H9 (cell line): ENCODE measurements at regions not wholly inside any gene's neighbourhood (a gene's known extent, or its start where the extent isn't known, plus 50 kb on each side); places are given as distances from the start of the nearest gene placed in this dataset.

Source experiments
- DNase-seq: peaks from one replicate; pipeline ENCODE4 v3.0.0-alpha.2; 2017
- H2AFZ ChIP-seq: one replicate; pipeline ENCODE4 v1.6.1; 2013; ENCODE audit warnings: mild to moderate bottlenecking, low read length, control low read depth, moderate library complexity
- H2AK5ac ChIP-seq: 2 replicates; pipeline ENCODE4 v1.6.1; 2013; ENCODE audit warnings: low read length, control low read depth, mixed read lengths; ENCODE audit not compliant: insufficient read length
- H2BK120ac ChIP-seq: one replicate; pipeline ENCODE4 v1.6.1; 2013; ENCODE audit warnings: low read depth, mild to moderate bottlenecking, low read length, control low read depth, inconsistent platforms; ENCODE audit not compliant: poor library complexity, severe bottlenecking
- H2BK12ac ChIP-seq: 2 replicates; pipeline ENCODE4 v1.6.1; 2013; ENCODE audit warnings: low read length, control low read depth, mixed read lengths, low read depth; ENCODE audit not compliant: insufficient read length
- H2BK15ac ChIP-seq: 2 replicates; pipeline ENCODE4 v1.6.1; 2013; ENCODE audit warnings: low read depth, low read length, control low read depth
- H2BK20ac ChIP-seq: one replicate; pipeline ENCODE4 v1.6.1; 2013; ENCODE audit warnings: low read depth, mild to moderate bottlenecking, low read length, control low read depth, inconsistent platforms; ENCODE audit not compliant: poor library complexity, severe bottlenecking
- H2BK5ac ChIP-seq: 2 replicates; pipeline ENCODE4 v1.6.1; 2013; ENCODE audit warnings: low read length, control low read depth, mixed read lengths; ENCODE audit not compliant: insufficient read length
- H3K14ac ChIP-seq: 2 replicates; pipeline ENCODE4 v1.6.1; 2013; ENCODE audit warnings: low read length, control low read depth; ENCODE audit not compliant: insufficient read depth
- H3K18ac ChIP-seq: 2 replicates; pipeline ENCODE4 v1.6.1; 2013; ENCODE audit warnings: low read depth, mild to moderate bottlenecking, mixed read lengths, low read length, control low read depth; ENCODE audit not compliant: insufficient read length
- H3K23ac ChIP-seq: 2 replicates; pipeline ENCODE4 v1.6.1; 2013; ENCODE audit warnings: low read length, control low read depth, mixed read lengths, low read depth; ENCODE audit not compliant: insufficient read length
- H3K23me2 ChIP-seq: 2 replicates; pipeline ENCODE4 v1.6.1; 2013; ENCODE audit warnings: low read depth, mild to moderate bottlenecking, mixed read lengths, low read length, control low read depth; ENCODE audit not compliant: insufficient read length, poor library complexity, severe bottlenecking
- H3K27ac ChIP-seq: 2 replicates; pipeline ENCODE4 v1.5.1; 2013; ENCODE audit warnings: low read length, control low read depth, mixed read lengths, low read depth; ENCODE audit not compliant: insufficient read length
- H3K27me3 ChIP-seq: 2 replicates; pipeline ENCODE4 v1.6.1; 2013; ENCODE audit warnings: low read length, control low read depth, inconsistent platforms; ENCODE audit not compliant: insufficient read depth
- H3K4ac ChIP-seq: 2 replicates; pipeline ENCODE4 v1.6.1; 2013; ENCODE audit warnings: low read depth, mild to moderate bottlenecking, control low read depth, inconsistent platforms, low read length, moderate library complexity
- H3K4me1 ChIP-seq: 2 replicates; pipeline ENCODE4 v1.6.1; 2013; ENCODE audit warnings: low read length, control low read depth, inconsistent platforms; ENCODE audit not compliant: insufficient read depth
- H3K4me2 ChIP-seq: 2 replicates; pipeline ENCODE4 v1.6.1; 2013; ENCODE audit warnings: low read length, control low read depth, mixed read lengths; ENCODE audit not compliant: insufficient read length, insufficient read depth
- H3K56ac ChIP-seq: 2 replicates; pipeline ENCODE4 v1.6.1; 2013; ENCODE audit warnings: low read depth, mild to moderate bottlenecking, mixed read lengths, low read length, control low read depth; ENCODE audit not compliant: insufficient read length
- H3K79me1 ChIP-seq: 2 replicates; pipeline ENCODE4 v1.6.1; 2013; ENCODE audit warnings: low read depth, mild to moderate bottlenecking, moderate library complexity, low read length, control low read depth, inconsistent platforms; ENCODE audit not compliant: insufficient read depth, poor library complexity, severe bottlenecking
- H3K79me2 ChIP-seq: 2 replicates; pipeline ENCODE4 v1.6.1; 2013; ENCODE audit warnings: low read length, control low read depth, inconsistent platforms; ENCODE audit not compliant: insufficient read depth
- H3K9ac ChIP-seq: 2 replicates; pipeline ENCODE4 v1.6.1; 2013; ENCODE audit warnings: low read length, control low read depth, mixed read lengths; ENCODE audit not compliant: insufficient read length; ENCODE audit errors: extremely low read depth
- H3K9me3 ChIP-seq: one replicate; pipeline ENCODE4 v1.6.1; 2013; ENCODE audit warnings: low read depth, low read length, inconsistent platforms; ENCODE audit not compliant: control insufficient read depth
- H3T11ph ChIP-seq: one replicate; pipeline ENCODE4 v1.6.1; 2013; ENCODE audit warnings: mild to moderate bottlenecking, low read length, control low read depth, inconsistent platforms
- H4K20me1 ChIP-seq: one replicate; pipeline ENCODE4 v1.6.1; 2013; ENCODE audit not compliant: control insufficient read depth, insufficient read length, insufficient read depth
- H4K5ac ChIP-seq: 2 replicates; pipeline ENCODE4 v1.6.1; 2013; ENCODE audit warnings: low read depth, mild to moderate bottlenecking, mixed read lengths, low read length, control low read depth; ENCODE audit not compliant: insufficient read length
- H4K8ac ChIP-seq: replicated peaks from 2 replicates; pipeline ENCODE4 v1.6.1; 2013; ENCODE audit warnings: low read length, control low read depth, mixed read lengths, low read depth; ENCODE audit not compliant: insufficient read length
- H4K91ac ChIP-seq: 2 replicates; pipeline ENCODE4 v1.6.1; 2013; ENCODE audit warnings: low read depth, mild to moderate bottlenecking, moderate library complexity, mixed read lengths, low read length, control low read depth; ENCODE audit not compliant: insufficient read length
- H3K27ac Mint-ChIP-seq, 3 experiments: 2 replicates in 2 of 3; 3 replicates in 1 of 3; pipeline ENCODE4 v1.8.0; 2020 to 2021; ENCODE audit warnings: mixed read lengths in 3 of 3, mild to moderate bottlenecking in 1 of 3, moderate library complexity in 1 of 3
- H3K27me3 Mint-ChIP-seq: 2 replicates; pipeline ENCODE4 v1.8.0; 2021; ENCODE audit warnings: low read depth, mild to moderate bottlenecking, moderate library complexity, mixed read lengths
- H3K36me3 Mint-ChIP-seq, 3 experiments: 2 replicates in 2 of 3; 3 replicates in 1 of 3; pipeline ENCODE4 v1.8.0; 2020 to 2021; ENCODE audit warnings: low read depth in 3 of 3, mixed read lengths in 3 of 3; ENCODE audit not compliant: insufficient read depth in 1 of 3
- H3K4me1 Mint-ChIP-seq, 2 experiments: 2 replicates each; pipeline ENCODE4 v1.8.0; 2020; ENCODE audit warnings: mixed read lengths in 2 of 2
- H3K4me3 Mint-ChIP-seq, 2 experiments: 2 replicates in 1 of 2; 3 replicates in 1 of 2; pipeline ENCODE4 v1.8.0; 2020 to 2021; ENCODE audit warnings: mild to moderate bottlenecking in 2 of 2, mixed read lengths in 2 of 2, moderate library complexity in 1 of 2
- H3K9me3 Mint-ChIP-seq, 2 experiments: 2 replicates in 1 of 2; 3 replicates in 1 of 2; pipeline ENCODE4 v1.8.0; 2020; ENCODE audit warnings: mild to moderate bottlenecking in 2 of 2, mixed read lengths in 2 of 2, moderate library complexity in 1 of 2
- WGBS: extraction: QIAGEN DNeasy Blood & Tissue Kit; methylation state at CpG from one replicate; pipeline ENCODE4 v1.1.7; 2013; ENCODE audit warnings: missing lambda C conversion rate, low lambda C conversion rate, mixed read lengths; ENCODE audit not compliant: insufficient read length; ENCODE audit errors: extremely low coverage; 5-methylcytosine and 5-hydroxymethylcytosine counted together
- TF ChIP-seq, protein P1 (sequence below): fragments of 200-600 bp; sonication (generic); conservative IDR thresholded peaks from 3 replicates; pipeline ENCODE4 v1.8.0; 2021; ENCODE audit warnings: antibody characterized with exemption, mild to moderate bottlenecking

DNA sequence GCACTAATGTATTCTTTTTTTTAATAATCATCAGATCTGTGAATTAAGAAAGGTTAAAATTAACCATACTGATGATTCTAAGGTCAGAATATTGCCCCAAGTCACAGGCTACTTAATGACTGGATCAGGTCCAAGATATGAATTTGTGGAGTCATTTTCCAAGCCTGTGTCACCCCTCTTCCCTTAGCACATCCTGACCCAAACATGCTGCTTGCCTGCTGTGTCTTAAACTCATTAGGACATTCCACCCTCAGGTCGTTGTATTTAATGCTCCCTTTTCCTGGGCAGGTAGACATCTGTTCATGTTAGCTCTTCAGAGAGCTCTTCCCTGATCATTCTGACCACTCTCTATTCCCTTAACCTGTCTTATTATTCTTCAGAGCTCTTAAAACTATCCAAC is 463.5 kb upstream of the PDE3A start:
- no CpG with 5 or more reads among the region's 1 CpG for WGBS
- Mint-ChIP-seq H3K4me3 (no peak overlapping the region), H3K27ac (no peak overlapping the region), H3K4me1 (peaks cover 0 to 3% of the 10 kb centered on the region in 2 experiments; a peak in 1 of 4 replicates), H3K36me3 (0 out of 7 replicates have a peak, but pooled peaks cover 0 to 4% (median 0%) of the 10 kb centered on the region in 3 experiments), H3K27me3 (no peaks in the 10 kb centered on the region), H3K9me3 (no peaks in the 10 kb centered on the region)
- H3K27ac ChIP-seq = no peak overlapping the region
- H3K18ac ChIP-seq = no peak overlapping the region
- H2BK15ac ChIP-seq = no peak overlapping the region
- no peak overlapping the region for H2BK120ac ChIP-seq
- H4K5ac ChIP-seq = no peak overlapping the region
- H2AFZ ChIP-seq = no peak overlapping the region
- no peak overlapping the region for H3K9ac ChIP-seq
- H2BK5ac ChIP-seq = no peak overlapping the region
- no peak overlapping the region for H2BK20ac ChIP-seq
- no peaks in the 10 kb centered on the region for H3K27me3 ChIP-seq
- H3K4me2 ChIP-seq = no peak overlapping the region
- DNase-seq = no peak
- H3K23ac ChIP-seq = no peak overlapping the region
- no peak overlapping the region for H3K4ac ChIP-seq
- no peak overlapping the region for H2BK12ac ChIP-seq
- H4K8ac ChIP-seq = no peak overlapping the region
- H3K23me2 ChIP-seq = no peaks in the 10 kb centered on the region
- no peaks in the 10 kb centered on the region for H3K79me1 ChIP-seq
- H3K4me1 ChIP-seq = no peaks in the 10 kb centered on the region
- TF ChIP-seq, protein P1, sequence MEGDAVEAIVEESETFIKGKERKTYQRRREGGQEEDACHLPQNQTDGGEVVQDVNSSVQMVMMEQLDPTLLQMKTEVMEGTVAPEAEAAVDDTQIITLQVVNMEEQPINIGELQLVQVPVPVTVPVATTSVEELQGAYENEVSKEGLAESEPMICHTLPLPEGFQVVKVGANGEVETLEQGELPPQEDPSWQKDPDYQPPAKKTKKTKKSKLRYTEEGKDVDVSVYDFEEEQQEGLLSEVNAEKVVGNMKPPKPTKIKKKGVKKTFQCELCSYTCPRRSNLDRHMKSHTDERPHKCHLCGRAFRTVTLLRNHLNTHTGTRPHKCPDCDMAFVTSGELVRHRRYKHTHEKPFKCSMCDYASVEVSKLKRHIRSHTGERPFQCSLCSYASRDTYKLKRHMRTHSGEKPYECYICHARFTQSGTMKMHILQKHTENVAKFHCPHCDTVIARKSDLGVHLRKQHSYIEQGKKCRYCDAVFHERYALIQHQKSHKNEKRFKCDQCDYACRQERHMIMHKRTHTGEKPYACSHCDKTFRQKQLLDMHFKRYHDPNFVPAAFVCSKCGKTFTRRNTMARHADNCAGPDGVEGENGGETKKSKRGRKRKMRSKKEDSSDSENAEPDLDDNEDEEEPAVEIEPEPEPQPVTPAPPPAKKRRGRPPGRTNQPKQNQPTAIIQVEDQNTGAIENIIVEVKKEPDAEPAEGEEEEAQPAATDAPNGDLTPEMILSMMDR = no peak
- no peak overlapping the region for H3K56ac ChIP-seq
- H3K9me3 ChIP-seq = no peaks in the 10 kb centered on the region
- H4K91ac ChIP-seq = no peak overlapping the region
- no peak overlapping the region for H3K14ac ChIP-seq
- no peak overlapping the region for H3T11ph ChIP-seq
- no peak overlapping the region for H2AK5ac ChIP-seq
- no peaks in the 10 kb centered on the region for H4K20me1 ChIP-seq
- H3K79me2 ChIP-seq = no peaks in the 10 kb centered on the region
